ENCODE measurements at regions not wholly inside any gene's neighbourhood (a gene's known extent, or its start where the extent isn't known, plus 50 kb on each side); places are given as distances from the start of the nearest gene placed in this dataset.
"Not testable (repeated sequence)": the region's sequence is repeated elsewhere in the genome, so short reads cannot be mapped to it uniquely, and the experiment has no call there.

DNA sequence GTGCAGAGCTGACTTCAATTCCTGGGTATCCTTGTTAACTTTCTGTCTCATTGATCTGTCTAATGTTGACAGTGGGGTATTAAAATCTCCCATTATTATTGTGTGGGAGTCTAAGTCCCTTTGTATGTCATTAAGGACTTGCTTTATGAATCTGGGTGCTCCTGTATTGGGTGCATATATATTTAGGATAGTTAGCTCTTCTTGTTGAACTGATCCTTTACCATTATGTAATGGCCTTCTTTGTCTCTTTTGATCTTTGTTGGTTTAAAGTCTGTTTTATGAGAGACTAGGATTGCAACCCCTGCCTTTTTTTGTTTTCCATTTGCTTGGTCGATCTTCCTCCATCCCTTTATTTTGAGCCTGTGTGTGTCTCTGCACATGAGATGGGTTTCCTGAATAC lies 5269.5 kb upstream of the TPTE start:
- H3K27me3 ChIP-seq (ENCODE audit: insufficient read depth, low read depth); CTCF ChIA-PET; H3K4me3 ChIP-seq; H3K4me1 ChIP-seq (replicated peaks; ENCODE audit: insufficient read depth); DNase-seq; POLR2A ChIA-PET (ENCODE audit: unreplicated experiment); BruUV-seq (replicated peaks); H3K9me2 ChIP-seq (ENCODE audit: insufficient read depth); H3K36me3 ChIP-seq (ENCODE audit: low read depth); H4K20me1 ChIP-seq (ENCODE audit: insufficient read depth); H2AFZ ChIP-seq; H3K79me2 ChIP-seq (ENCODE audit: low read depth); H3K27ac ChIP-seq; H3F3A ChIP-seq (ENCODE audit: insufficient read depth, low read depth); H3K9me3 ChIP-seq (ENCODE audit: insufficient read depth, low read depth); H3K4me2 ChIP-seq; intact Hi-C loops (cut with micrococcal nuclease; ENCODE audit: unreplicated experiment): not testable (repeated sequence)
